ENCODE measurements at regions not wholly inside any gene's neighbourhood (a gene's known extent, or its start where the extent isn't known, plus 50 kb on each side); places are given as distances from the start of the nearest gene placed in this dataset.
"Not testable (repeated sequence)": the region's sequence is repeated elsewhere in the genome, so short reads cannot be mapped to it uniquely, and the experiment has no call there.

DNA sequence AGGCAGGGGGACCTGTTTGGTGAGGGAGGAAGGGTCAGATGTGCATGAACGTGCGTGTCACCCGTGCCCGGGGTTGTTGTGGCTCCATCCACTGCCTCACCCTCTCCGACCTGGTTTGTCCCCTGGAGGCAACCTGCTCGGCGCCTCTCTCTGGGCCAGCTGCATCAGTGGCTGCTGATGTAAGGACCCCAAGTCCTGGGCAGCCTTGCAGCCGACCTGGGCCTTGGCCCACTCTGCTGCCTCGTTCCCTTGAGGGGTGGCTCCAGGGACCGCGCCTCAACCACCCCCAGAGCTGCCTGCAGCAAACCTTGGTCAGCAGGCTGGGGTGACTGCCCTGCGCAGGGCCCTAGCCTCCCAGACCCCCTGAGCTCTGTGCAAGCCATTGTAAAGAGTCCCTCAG lies 351.7 kb downstream of the TMEM121 start:
- DNase-seq (ENCODE audit: insufficient read length, low spot score): no peak
- no peak for FAIRE-seq
- TF ChIP-seq, protein P1, sequence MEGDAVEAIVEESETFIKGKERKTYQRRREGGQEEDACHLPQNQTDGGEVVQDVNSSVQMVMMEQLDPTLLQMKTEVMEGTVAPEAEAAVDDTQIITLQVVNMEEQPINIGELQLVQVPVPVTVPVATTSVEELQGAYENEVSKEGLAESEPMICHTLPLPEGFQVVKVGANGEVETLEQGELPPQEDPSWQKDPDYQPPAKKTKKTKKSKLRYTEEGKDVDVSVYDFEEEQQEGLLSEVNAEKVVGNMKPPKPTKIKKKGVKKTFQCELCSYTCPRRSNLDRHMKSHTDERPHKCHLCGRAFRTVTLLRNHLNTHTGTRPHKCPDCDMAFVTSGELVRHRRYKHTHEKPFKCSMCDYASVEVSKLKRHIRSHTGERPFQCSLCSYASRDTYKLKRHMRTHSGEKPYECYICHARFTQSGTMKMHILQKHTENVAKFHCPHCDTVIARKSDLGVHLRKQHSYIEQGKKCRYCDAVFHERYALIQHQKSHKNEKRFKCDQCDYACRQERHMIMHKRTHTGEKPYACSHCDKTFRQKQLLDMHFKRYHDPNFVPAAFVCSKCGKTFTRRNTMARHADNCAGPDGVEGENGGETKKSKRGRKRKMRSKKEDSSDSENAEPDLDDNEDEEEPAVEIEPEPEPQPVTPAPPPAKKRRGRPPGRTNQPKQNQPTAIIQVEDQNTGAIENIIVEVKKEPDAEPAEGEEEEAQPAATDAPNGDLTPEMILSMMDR (IDR thresholded peaks at IDR 0.05; ENCODE audit: insufficient read depth, missing control alignments): no peak

DNA sequence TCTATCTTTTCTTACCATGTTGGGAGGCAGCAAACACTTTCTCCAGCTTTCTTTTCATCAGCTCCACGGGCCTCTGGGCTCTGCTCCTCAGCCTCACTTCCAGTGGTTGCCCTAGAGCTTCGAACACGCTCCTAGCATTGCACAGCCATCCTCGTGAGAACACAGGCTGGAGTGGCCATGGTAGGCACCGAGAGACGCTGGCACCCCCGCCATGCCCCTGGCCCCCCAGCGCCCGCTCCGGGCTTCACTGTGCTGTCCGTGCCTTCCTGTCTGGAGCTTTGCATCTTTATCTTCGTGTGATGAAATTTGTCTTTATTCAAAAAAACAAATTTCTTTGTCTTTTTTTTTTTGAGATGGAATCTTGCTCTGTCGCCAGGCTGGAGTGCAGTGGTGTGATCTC lies 352.2 kb downstream of the TMEM121 start:
- DNase-seq (ENCODE audit: insufficient read length, low spot score): no peak
- no peak for FAIRE-seq
- TF ChIP-seq, protein P1 (IDR thresholded peaks at IDR 0.05; ENCODE audit: insufficient read depth, missing control alignments): no peak

DNA sequence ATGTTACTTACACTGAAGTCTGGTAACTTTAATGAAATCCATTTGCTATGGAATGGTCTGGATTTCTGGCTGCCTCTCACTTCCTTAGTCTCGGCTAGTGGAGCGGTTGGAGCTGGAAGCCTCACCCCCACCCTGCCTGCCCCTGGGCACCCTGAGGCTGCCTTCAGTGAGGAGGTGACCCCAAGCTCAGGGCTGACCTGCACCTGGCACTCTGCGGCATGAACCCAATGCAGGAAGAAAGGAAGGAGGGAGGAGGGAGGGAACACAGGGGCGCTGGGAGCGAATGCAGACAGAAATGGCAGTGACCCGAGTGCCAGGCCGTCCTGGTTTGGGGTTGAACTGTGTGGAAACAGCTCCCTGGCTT lies 353.1 kb downstream of the TMEM121 start:
- DNase-seq (ENCODE audit: insufficient read length, low spot score) (no peak), FAIRE-seq (no peak)
- TF ChIP-seq, protein P1 (IDR thresholded peaks at IDR 0.05; ENCODE audit: insufficient read depth, missing control alignments): no peak

DNA sequence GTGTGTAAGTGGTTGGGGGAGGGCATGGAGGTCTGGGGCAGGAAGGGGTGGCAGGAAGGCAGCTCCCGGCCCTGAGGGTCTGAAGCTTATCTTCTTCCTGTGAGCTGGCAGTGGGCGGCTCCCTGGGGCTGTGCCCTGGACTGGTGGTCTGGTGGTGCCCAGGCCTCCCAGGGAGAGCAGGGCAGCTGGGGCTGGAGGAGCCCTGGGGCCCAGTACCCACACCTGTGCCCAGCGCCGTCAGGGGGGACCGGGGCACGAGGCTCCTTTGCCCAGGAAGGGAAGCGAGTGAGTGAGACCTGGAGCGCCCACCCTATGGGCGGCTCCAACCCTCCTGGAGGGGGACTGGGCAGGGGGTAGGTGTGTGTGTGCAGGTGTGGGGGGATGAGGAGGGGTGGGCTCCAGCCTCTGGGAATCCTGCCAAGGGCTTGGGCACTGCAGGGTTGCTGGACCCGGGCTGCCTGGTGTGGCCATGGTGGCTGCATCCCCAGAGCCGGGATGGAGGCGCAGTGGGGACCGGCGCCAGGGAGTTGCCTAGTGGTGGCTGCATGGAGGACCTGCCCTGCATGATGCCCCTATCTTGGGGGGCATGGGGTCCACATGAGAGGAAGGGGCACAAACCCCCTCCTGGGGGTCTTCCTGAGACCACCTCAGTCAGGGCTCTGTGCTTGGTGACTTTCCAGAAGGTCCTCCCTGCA lies 353.6 kb downstream of the TMEM121 start:
- no peak for DNase-seq (ENCODE audit: insufficient read length, low spot score)
- TF ChIP-seq, protein P1 (IDR thresholded peaks at IDR 0.05; ENCODE audit: insufficient read depth, missing control alignments): no peak
- no peak for FAIRE-seq

DNA sequence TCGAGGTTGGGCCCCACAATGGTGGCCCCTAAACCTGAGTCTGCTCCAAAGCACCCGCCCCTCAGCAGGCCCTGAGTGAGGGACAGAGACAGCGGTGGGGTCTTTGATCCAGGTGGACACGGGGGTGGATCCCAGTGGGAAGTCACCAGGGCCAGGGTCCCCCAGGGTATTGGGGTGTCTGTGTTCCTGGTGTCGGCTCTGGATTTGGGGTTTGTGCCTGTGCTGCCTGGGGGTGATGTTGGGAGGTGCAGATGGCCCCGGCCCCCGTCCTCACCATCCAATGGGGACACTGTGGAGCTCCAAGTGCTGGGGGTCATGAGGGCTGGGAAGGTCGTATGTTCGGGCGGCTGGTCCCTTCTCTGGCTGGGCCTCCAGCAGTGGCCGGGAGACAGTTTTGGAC lies 354.2 kb downstream of the TMEM121 start:
- TF ChIP-seq, protein P1 (IDR thresholded peaks at IDR 0.05; ENCODE audit: insufficient read depth, missing control alignments): no peak
- DNase-seq (ENCODE audit: insufficient read length, low spot score) (no peak), FAIRE-seq (no peak)

DNA sequence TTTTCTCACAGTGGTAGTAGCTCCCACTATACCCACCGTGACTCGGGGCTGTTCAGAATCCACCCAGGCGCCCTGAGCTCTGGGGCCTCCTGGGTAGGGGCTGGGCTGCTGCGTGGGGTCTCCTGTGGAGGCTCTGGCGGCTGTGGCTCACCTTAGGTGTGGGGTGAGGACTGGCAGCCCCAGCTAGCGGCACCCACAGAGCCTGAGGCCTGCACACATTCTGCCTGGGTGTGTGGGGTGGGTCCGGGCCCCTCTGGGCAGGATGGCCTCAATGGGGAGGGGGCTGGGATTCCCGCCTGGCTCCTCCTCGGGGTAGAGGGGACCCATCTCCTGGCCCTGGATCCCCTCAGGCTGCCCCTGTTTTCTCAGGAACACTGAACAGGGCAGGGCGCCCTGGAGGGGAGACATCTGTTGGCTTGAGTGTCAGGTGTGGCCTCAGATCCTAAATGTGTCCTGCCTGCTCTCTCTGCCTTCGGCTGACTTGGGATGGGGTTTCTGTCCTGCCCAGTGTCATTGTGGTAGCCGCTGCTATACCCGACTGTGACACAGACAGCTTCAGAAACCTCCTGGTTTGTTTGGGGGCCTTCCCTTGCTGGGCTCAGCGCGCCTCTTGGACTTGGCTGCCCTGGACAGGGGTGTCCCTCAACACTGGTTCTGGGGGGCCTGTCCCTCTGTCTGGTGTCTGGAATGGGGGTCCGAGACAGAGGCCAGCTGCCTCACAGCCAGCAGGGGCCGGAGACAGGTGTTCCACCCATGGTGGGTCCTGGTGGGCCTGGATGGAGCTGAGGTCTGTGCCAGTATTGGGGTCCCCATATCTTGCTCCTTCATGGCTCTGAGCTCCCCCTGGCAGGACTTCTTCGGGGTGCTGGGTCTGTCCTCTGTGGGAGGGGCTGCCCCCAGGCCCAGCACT lies 354.9 kb downstream of the TMEM121 start:
- FAIRE-seq: no peak
- TF ChIP-seq, protein P1 (IDR thresholded peaks at IDR 0.05; ENCODE audit: insufficient read depth, missing control alignments): no peak
- no peak for DNase-seq (ENCODE audit: insufficient read length, low spot score)

DNA sequence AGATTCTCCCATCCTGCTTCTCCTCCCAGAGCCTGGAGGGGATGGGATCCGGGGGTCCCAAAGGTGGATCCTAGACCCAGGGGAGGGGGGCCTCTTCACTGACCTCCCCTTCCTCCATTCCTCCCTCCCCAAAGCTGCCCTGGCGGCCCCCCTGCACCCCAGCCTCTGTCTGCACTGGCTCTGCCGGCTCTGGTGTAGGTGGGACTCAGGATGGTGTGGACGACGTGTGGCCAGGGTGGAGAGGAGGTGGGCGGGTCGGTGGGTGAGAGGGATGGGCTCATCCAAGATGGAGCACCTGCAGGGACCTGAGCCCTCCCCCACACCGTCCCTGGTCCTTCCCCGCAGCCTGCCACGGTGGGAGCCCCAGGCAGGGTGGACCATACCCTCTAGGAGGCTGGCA lies 355.6 kb downstream of the TMEM121 start:
- not testable (repeated sequence) for DNase-seq (ENCODE audit: insufficient read length, low spot score); FAIRE-seq
